DMS153 treated with DMSO at 0.1 percent for 48 hours (cell line): ENCODE measurements at regions not wholly inside any gene's neighbourhood (a gene's known extent, or its start where the extent isn't known, plus 50 kb on each side); places are given as distances from the start of the nearest gene placed in this dataset.
"Not testable (repeated sequence)": the region's sequence is repeated elsewhere in the genome, so short reads cannot be mapped to it uniquely, and the experiment has no call there.

Experiments
- DNase-seq: peaks from one replicate; lab custom pipeline; 2025; ENCODE audit not compliant: unreplicated experiment; lab: John Stamatoyannopoulos, UW

DNA sequence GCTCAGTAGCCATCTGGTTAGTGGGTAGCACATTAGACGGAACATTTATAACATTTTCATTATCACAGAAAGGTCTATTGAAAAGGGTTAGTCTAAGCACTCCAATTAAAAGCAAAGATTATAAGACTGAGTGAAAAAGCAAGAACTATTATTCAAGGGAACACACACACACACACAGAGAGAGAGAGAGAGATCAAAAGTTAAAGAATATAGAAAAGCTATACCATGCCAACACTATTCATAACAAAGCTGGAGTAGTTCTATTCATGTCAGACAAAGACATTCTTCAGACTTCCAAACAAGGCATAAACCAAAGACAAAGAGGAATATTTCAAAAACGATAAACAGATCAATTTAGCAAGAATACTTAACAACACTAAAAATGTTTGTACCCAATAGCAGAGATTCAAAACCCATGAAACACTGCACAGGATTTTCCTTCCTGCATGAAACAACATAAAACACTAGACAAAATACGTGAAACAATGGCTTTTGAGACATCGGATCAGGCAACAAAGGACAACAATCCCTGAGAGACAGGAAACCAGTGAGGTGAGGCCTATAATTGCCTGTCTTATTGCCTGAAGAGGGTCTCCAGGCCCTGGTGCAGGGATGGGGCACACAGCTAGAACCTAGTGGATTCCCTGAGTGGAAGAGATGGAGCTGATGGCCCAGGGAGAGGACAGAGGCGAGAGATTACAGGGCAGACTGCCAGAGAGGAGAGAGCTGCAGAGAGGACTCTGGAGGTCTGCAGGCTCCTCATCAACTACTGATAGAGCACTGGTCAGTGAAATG, 83.6 kb upstream of the NPAS2 start:
- DNase-seq, result no peak

DNA sequence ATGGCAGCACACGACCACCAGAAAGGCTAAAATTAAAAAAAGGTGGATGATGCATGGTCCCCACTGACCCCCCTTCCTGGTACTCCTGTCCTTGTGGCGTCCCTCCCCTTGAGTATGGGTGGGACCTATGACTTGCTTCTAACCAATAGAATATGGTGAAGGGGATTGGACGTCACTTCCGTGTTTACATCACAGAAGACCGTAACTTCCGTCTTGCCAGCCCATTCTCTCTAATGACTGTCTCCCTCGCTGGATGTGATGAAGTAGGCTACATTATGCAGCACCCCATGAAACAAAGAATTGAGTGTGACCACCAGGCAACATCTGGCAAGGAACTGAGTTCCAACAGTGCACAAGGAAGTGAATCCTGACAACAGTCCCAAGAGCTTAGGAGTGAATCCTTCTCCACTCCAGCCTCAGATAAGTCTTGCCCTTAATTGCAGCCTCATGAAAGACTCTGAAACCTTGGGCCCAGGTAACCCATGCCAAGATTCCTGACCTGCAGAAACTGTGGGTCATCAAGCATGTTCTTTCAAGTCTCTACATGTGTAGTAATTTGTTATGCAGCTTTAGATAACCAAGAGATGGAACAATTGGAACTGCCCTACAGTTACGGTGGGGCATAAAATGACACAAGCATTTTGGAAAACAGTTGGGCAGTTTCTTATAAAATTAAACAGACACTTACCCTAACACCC, 80.1 kb upstream of the NPAS2 start:
- no peak for DNase-seq

DNA sequence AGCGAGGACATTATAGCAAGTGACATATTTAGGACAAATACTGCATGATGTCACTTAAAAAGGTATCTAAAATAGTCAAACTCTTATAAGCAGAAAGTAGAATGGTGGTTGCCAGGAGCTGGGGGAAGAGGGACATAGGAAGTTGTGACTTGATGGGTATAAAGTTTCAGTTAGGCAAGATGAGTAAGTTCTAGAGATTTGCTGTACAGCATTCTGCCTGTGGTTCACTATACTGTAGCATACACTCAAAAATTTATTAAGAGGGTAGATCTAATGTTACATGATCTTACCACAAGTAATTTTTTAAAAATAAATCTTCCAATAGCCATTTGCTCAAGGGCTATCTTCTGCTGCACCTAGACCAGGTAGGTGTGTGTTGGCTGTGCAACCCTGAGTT, 78.1 kb upstream of the NPAS2 start:
- DNase-seq, result no peak

DNA sequence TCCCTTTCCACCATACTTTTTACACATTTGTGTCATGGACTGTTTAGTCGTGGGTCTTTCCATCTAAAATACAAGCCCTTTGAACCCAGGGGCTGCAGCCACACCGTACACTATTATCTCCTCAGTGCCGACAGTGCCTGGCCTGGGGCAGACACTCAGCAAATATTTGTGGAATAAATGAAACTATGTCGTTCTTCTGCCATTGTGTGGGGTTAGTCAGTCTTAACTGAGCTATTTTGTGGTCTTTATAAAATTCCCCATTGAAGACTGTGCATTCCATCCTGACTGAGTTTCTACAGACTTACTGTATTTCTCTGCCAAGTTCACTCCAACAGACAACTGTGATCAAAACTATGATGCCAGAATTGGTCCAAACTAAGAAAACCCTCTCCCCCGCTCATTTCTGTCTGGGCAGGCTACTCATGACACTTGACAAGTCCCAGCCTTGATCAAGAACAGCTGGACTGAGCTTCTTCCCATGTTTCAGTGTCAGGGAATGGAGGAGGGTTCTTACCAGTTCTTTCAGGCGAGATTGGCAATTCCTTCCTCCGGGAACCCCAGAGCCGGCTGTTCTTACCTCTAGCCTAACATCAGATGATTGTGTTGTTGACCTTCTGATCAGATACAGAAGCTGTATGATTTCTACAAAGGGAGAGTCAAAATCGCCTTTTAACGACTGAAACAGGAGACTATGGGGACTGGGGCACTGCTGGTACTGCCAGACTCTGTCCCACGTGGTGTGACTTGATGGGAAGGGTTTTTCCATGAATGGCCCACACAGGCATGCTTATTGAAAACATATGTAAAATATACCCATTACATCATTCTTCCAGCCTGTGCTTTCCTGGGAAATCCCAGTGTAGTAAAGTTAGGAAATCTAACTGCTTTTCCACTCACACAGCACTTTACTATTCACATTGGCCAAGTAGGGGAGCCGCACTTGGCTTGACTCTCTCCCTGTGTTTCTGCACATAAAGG, 77.4 kb upstream of the NPAS2 start:
- DNase-seq, result no peak

DNA sequence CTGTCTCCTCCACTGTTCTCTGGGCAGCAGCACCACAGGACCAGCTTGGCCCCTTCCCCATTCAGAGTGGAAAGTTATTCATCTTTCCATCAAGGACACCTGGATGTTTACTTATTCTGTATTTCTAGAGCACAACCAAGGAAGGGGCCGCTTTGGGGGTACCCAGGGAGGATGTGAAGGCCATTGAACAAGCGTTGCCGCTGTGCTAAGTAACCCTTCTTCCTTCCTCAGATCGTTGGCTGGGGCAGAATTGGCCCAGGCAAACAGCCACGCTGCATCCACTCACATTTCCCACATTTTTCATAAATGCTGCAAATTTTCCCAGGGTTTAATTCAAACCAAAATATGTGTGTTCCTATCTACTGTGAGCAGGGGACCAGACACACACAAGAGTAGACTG, 76.2 kb upstream of the NPAS2 start:
- DNase-seq, result no peak

DNA sequence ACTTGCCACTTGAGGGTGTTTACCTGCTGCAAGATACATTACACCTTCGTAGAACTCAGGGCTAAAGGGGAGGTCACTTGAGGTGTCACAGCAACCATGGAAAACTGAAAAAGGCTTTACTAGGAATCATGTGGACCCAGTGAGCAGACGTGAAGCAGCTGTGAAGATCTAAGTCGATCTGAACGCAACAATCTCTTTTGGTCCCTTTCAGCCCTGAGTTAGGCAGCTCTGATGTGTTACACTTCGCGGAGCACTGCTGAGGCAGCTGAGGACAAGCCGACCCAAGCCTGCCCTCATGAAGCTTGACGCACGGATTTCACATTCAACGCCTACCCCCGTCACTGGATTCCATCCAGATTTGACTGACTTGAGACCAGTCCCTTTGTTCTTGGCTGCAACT, 75.8 kb upstream of the NPAS2 start:
- no peak for DNase-seq

DNA sequence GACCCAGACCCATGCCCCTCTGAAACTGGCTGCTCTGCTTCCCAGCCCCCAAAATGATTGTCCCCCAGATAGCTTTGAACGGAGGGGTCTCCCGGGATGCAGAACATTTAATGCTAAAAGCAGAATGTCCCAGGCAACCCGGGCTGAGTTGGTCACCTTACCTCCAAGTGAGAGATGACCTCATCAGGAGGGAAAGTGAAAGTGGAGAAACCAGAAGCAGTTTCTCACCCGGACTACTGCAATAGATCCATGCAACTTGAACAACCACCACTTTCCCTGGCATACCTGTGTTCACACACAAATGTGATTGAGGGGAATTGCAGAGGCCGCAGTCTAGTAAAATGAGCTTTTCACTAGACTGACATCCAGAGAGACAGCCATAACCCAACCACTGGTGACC, 75.3 kb upstream of the NPAS2 start:
- no peak for DNase-seq

DNA sequence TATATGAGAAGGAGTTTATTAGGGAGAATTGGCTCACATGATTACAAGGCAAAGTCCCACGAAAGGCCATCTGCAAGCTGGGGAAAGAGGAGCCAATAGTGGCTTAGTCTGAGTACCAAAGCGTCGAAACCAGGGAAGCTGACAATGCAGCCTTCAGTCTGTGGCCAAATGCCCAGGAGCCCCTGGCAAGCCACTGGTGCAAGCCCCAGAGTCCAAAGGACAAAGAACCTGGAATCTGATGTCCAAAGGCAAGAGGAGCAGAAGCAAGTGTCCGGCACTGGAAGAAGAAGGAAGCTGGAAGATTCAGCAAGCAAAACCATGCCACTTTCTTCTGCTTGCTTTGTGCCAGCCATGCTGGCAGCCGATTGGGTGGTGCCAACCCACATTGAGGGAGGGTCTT, 74.3 kb upstream of the NPAS2 start:
- DNase-seq, result no peak

DNA sequence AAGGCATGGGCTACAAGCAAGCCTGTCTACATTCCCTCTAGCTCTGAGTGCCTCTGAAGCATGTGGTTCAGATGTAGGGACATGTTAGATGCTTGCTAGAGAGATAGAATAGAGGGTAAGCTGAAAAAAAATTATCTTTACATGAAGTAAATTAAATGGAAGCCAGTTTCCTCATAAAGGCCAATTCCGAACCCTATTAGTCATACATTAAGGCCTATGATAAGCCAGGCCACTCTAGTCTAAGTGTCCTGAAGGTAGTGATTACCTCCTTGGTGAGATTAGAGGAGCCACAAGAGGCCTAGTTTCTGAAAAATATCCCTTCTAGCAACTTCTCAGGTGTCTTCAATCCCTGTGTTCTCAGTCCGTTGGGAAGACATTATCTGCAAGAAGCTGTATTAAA, 72.4 kb upstream of the NPAS2 start:
- DNase-seq, result no peak

DNA sequence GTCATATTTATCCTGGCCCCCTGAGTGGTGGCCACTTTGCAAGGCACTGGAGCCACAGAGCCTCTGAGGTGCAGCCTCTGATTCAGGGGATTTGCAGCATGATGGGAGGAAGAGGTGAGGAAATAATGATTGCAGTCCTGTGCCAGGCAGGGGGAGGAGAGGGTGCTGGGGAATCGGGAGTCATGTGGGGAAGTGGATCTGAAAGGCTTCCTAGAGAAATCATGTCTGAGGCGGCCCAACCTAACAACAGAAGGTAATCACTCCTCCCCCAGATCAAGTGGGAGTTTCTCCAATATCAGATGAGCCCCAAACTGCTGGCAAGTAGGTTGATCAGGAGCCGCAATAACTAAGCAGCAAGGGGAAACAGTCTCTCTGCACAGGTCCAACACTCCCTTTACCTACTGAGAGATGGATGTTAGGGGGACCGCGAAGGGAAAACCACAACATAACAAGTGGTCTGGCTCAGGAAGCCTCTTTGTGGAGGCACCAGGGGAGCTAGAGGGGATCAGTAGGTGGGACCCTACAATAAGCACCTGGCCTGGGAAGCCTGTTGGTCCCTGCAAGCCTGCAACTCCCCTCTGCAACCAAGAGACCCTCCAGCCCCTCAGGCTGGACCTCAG, 71.8 kb upstream of the NPAS2 start:
- no peak for DNase-seq

DNA sequence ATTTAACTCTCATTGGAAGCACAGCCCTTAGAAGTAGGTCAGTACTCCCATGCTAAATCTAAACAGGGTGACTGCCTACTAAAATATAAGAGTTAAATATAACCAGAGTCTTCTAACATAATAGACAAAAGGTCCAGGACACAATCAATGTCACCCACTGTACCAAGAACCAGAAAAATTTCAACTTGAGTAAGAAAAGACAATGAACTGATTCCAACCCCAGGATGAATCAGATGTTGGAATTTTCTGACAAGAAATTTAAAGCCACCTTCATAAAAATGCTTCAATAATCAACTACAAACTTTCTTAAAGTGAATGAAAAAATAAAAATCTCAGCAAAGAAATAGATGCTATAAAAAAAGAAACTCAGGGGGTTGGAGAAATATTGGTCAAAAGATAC, 71.3 kb upstream of the NPAS2 start:
- DNase-seq, result no peak

DNA sequence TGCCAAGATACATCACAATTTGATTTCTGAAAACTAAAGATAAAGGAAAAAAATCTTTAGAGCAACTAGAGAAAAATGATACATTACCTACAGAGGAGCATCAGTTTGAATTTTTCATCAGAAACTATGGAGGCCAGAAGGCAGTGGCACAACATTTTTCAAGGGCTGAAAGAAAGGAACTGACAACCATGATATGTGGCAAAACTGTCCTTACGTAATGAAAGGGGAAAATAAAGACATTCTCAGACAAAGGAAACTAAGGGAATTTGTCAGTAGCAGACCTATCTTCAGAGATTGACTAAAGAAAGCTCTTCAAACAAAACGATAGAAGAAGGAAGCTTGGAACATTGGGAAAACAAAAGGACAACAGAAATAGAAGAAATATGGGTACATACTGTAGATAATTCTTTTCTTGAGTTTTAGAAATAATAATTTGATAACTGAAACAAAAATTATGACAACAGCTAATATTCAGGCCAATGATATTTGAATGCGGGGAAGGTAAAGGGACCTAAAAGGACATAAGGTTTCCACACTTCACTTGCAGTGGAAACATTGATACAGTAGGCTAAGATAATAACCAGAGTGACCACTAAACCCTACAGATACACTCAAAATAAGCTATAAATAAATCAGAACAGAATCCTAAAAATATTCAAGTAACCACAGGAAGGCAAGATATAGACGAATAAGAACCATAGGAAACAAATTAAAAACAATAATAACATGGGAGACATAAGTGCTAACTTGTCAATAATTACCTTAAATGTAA, 70.0 kb upstream of the NPAS2 start:
- no peak for DNase-seq

DNA sequence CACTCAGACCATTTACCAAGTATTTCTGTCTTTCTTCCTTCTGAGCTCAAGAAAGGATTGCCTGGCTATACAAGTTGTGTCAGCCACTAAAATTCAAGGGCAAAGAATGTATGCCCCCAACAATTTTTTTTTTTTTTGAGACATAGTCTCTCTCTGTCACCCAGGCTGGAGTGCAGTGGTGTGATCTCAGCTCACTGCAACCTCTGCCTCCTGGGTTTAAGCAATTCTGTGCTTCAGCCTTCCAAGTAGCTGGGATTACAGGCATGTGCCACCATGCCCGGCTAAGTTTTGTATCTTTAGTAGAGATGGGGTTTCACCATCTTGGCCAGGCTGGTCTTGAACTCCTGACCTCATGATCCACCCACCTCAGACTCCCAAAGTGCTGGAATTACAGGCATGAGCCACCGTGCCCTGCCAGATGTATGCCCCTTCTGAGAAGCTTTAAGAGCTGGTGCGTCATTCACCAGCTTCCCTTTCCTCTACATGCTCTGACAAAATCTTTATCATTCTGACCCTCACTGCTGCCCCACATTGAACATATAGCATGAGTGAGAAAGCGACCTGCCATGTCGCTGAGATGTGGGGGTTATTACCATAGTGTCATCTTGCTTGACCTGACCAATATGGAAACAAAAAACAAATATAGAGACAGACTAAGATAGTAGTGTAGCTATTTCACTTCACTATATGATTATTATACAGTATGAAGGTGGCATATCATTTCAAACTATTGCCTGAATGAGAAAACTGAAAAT, 67.9 kb upstream of the NPAS2 start:
- DNase-seq, result not testable (repeated sequence)

DNA sequence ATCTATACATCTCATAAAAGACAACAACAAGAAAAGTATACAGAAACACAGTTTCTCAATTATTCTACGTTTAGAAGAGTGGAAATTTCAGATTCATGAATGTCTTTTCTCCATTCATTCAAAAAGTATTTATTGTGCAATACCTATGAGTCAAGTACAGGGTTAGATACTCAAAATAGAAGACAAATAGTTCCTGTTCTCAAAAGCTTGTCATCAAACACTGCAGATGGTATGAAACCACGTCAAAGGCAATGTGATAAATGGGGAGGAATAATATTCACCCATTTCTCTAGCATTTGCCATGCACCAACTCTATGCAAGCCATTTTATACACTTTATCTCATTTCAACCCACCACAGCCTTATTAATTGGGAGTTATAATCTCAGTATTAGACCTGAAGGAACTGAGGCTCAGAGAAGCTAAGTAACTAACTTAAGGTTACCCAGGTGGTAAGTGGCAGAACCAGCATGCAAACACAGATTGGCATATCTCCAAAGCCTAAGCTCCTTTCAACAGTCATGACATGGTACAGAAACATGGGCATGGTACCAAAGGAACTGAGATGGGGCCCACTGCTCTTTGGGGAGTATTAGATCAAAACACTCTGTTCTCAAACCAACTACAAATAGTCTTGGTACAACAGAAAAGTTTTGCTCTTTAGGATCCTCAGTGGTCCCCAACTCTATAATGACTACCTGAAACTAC, 67.2 kb upstream of the NPAS2 start:
- no peak for DNase-seq

DNA sequence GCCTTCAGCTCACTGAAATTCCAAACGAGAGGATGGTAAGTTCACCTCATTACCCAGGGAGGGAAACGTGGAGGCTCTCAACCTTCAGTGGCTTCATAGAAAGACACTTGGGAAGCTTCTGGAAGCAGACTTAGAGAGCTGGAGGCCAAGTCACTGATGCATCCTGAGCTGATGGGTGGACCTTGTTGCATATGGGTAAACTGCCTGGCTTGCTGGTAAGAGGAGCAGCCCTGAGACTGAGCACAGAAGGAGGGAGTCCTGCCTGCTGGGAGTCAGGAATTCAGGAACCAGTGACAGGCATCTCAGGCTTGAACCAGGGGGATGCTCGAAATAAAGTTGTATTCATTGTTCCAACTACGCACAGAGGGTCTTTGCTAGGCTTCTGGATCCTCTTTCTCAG, 66.5 kb upstream of the NPAS2 start:
- no peak for DNase-seq

DNA sequence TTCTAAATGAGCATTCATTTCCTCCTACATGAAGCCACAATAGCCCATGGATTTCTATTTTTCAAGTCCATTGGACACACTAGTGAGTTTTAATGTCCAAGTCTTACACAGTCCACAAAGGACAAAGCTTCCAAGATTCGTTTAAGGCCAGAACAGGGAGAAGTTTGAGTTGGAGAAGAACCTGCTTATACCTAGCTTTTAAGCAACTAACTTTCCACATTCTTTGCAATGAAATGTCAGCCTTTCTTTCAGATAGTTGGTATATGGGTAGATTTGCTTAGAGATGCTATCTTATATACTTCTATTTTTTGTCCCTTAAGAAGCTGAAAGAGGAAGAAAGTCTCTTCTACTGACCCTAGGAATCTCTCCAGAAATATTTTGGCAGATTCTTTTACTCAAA, 66.1 kb upstream of the NPAS2 start:
- DNase-seq, result no peak

DNA sequence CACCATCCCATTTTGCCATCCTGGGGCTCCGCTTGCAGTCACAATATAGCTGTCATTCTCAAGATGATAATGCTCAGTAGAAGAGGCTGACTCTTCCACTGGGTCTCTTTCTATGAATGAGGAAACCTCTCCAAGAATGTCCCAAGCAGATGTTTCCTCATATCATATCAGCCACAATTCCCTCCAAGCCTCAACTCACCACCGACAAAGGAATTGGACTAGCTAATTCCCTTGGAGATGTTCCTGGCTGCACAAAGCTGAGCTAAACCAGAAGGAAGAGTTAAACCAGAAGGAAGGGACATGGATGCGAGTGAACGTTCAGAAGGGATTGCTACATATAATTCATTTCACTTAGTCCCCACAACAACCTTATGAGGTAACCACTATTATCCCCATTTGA, 65.0 kb upstream of the NPAS2 start:
- no peak for DNase-seq

DNA sequence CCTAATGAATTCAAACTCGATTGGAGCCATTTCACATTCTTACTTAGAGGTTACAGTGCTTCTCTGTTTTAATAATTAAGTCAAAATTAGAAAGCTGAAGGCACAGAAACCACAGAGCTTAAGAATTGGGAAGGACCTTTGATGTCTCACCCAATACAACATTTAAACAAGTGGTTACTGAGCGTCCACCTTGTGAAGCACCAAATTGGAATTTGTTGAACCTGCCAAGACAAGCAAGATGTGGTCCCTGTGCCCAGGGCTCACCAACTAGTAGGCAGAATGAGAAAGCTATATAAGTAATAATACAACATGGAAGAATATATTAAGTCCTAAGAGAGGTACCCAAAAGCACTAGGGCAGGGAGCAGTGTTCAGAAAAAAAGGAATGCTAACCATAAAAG, 64.5 kb upstream of the NPAS2 start:
- no peak for DNase-seq

DNA sequence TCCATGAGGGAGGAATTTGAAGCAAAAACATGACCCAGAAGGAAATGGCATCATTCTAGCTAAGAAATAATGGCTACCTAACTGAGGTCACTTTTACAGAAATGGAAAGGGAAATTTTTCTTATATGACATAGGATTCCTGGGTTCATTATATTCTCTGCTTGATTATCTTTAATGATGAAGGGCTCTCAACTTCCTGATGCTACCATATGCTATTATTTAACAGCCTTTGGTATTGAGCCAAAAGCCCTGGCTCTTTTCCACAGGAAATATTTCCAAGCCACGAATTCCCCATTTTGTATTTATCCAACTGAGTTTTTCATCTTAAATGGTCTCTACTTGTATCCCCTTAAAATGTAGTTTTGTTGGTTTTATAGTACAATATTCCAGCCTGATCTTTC, 63.2 kb upstream of the NPAS2 start:
- DNase-seq, result no peak
